Testis (tissue), 2 donors: ENCODE measurements at regions not wholly inside any gene's neighbourhood (a gene's known extent, or its start where the extent isn't known, plus 50 kb on each side); places are given as distances from the start of the nearest gene placed in this dataset.

Source experiments
- DNase-seq: peaks from one replicate; pipeline ENCODE4 v3.0.0-alpha.2; 2019
- H3K27ac ChIP-seq, 2 donors: fragments of 200-600 bp; sonication (generic); one replicate each; pipeline ENCODE4 v1.5.1; 2019
- H3K27me3 ChIP-seq: fragments of 200-600 bp; sonication (generic); one replicate; pipeline ENCODE4 v1.5.1; 2019
- H3K36me3 ChIP-seq: fragments of 200-600 bp; sonication (generic); one replicate; pipeline ENCODE4 v1.5.1; 2017; ENCODE audit warnings: low read depth; ENCODE audit errors: missing control alignments
- H3K4me1 ChIP-seq: fragments of 200-600 bp; sonication (generic); one replicate; pipeline ENCODE4 v1.5.1; 2019
- H3K4me3 ChIP-seq, 2 donors: fragments of 200-600 bp; sonication (generic); one replicate each; pipeline ENCODE4 v1.5.1; 2017 to 2019
- H3K9me3 ChIP-seq: fragments of 200-600 bp; sonication (generic); one replicate; pipeline ENCODE4 v1.5.1; 2017
- CTCF ChIP-seq, 3 experiments: fragments of 450-650 bp in 2 of 3; fragments of 200-600 bp in 1 of 3; sonication (generic) in 1 of 3; IDR thresholded peaks; one replicate each; pipeline ENCODE4 v1.5.1; 2016 to 2019; ENCODE audit warnings: antibody characterized with exemption in 3 of 3, mild to moderate bottlenecking in 2 of 3, moderate library complexity in 1 of 3
- POLR2A ChIP-seq: fragments of 450-650 bp; IDR thresholded peaks from one replicate; pipeline ENCODE4 v1.6.1; 2017; ENCODE audit warnings: antibody characterized with exemption, mild to moderate bottlenecking, moderate library complexity
- WGBS, 2 donors: methylation state at CpG; one replicate each; pipeline ENCODE4 v1.1.5; 2018; 5-methylcytosine and 5-hydroxymethylcytosine counted together
- intact Hi-C: fragments of 100-400 bp; cut with DNase I; formaldehyde crosslinking; loops from one replicate; pipeline ENCODE4 v1.15.1; 2023; ENCODE audit warnings: low total_unique reads

GRCh38 chr3:66667263-66667662 lies 166.4 kb upstream of the LRIG1 start:
- Histone ChIP-seq H3K4me3 (no peak overlapping the region), H3K36me3 (no peaks in the 10 kb centered on the region), H3K27me3 (no peaks in the 10 kb centered on the region), H3K9me3 (no peaks in the 10 kb centered on the region), H3K4me1 (no peaks in the 10 kb centered on the region), H3K27ac (no peak overlapping the region)
- 58 to 63% methylated on average over 1 of the region's 1 CpG for WGBS, 2 donors
- no peak for DNase-seq
- TF ChIP-seq CTCF (IDR thresholded peaks at IDR 0.05) (no peak), POLR2A (no peak)
- intact Hi-C loops: no loop called here

DNA sequence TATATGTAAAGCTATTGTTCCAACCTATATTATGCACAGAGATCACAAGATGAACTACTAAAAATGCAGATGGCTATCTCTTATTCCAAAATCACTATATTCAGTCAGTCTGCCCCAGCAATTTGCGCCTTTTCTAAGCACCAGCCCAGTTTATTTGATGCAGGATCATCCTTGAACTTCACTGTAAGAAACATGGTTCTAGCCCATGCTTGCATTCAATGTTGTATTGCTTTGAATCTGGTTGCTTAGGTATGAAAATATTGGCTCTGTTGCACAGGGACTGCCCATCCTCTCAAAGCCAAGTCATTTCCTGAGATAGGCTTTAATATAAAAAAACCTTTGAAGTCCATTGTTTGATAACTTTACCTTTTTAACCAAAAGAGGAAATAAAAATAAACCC lies 170.5 kb upstream of the LRIG1 start:
- Histone ChIP-seq H3K27me3 (no peaks in the 10 kb centered on the region), H3K4me3 (no peak overlapping the region), H3K36me3 (no peaks in the 10 kb centered on the region), H3K9me3 (no peaks in the 10 kb centered on the region), H3K4me1 (no peaks in the 10 kb centered on the region), H3K27ac (no peak overlapping the region)
- intact Hi-C loops: no loop called here
- TF ChIP-seq CTCF (IDR thresholded peaks at IDR 0.05) (no peak), POLR2A (no peak)
- DNase-seq: no peak
- 85 to 88% methylated on average over 1 of the region's 1 CpG for WGBS, 2 donors

DNA sequence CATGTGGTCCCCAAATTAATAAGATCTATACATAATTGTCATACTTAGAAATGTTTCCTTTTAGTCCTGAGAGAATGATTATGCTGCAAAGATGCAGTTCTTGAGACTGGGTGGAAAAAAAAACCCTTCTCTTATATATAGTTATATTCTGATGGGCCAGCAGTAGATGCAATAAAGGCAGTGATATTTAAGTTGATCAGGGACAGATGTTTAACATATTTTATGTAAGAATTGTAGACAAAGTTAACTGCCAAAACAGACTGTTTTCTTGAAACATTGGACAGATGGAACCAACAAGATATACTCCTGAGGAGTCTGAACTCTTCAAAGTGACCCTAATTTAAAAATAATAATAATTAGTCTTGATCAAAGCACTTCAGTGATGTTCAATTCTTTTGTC lies 172.0 kb upstream of the LRIG1 start:
- no peak overlapping the region for H3K4me3 ChIP-seq
- no peaks in the 10 kb centered on the region for H3K36me3 ChIP-seq
- DNase-seq: no peak
- no peak for TF ChIP-seq POLR2A
- TF ChIP-seq CTCF (IDR thresholded peaks at IDR 0.05): no peak
- no peaks in the 10 kb centered on the region for H3K9me3 ChIP-seq
- no peak overlapping the region for H3K27ac ChIP-seq
- no peaks in the 10 kb centered on the region for H3K4me1 ChIP-seq
- H3K27me3 ChIP-seq: no peaks in the 10 kb centered on the region
- intact Hi-C loops: no loop called here

DNA sequence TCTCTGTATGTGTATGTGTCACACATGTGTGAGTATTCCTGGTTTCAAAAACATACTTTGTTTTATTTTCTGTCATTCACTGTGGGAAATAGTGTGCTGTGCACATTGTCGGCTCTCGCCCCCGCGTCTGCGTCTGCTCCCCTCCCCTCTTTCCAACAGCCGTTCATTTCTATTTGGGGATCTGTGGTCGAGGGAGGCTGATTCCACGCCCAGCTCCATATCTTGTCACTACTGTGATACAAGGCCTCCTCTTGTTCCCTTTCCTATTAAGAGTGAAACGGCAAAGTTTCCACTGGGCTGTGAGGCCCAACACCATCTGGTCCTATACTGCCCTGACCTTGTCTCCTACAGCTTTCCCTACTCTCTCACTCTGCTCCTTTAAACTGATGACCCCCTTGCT lies 172.5 kb upstream of the LRIG1 start:
- 29 to 42% methylated on average over 9 of the region's 9 CpGs for WGBS, 2 donors
- H3K36me3 ChIP-seq: no peaks in the 10 kb centered on the region
- H3K4me1 ChIP-seq: no peaks in the 10 kb centered on the region
- no peak for DNase-seq
- H3K27me3 ChIP-seq: no peaks in the 10 kb centered on the region
- H3K9me3 ChIP-seq: no peaks in the 10 kb centered on the region
- no peak overlapping the region for H3K4me3 ChIP-seq
- no peak for TF ChIP-seq CTCF (IDR thresholded peaks at IDR 0.05)
- TF ChIP-seq POLR2A: no peak
- intact Hi-C loops: no loop called here
- H3K27ac ChIP-seq: no peak overlapping the region

GRCh38 chr3:66675366-66675765 lies 174.5 kb upstream of the LRIG1 start:
- intact Hi-C loops: no loop called here
- 74% methylated on average over 1 of the region's 1 CpG for WGBS, 2 donors

More at GRCh38 chr3:66675366-66675765, 174.5 kb upstream of the LRIG1 start:
- Histone ChIP-seq H3K27me3 (no peaks in the 10 kb centered on the region), H3K4me1 (no peaks in the 10 kb centered on the region), H3K9me3 (no peaks in the 10 kb centered on the region), H3K27ac (no peak overlapping the region), H3K4me3 (no peak overlapping the region), H3K36me3 (no peaks in the 10 kb centered on the region)
- DNase-seq: no peak
- TF ChIP-seq POLR2A: no peak
- TF ChIP-seq CTCF (IDR thresholded peaks at IDR 0.05): no peak
